Uterus (tissue), 3 donors: ENCODE measurements at regions not wholly inside any gene's neighbourhood (a gene's known extent, or its start where the extent isn't known, plus 50 kb on each side); places are given as distances from the start of the nearest gene placed in this dataset.

Source experiments
- DNase-seq, 2 donors: peaks; one replicate each; pipeline ENCODE4 v3.0.0-alpha.2; 2019 to 2020
- H3K27ac ChIP-seq, 2 donors: fragments of 200-600 bp; sonication (generic); 1 replicate in 1 of 2; 2 replicates in 1 of 2; pipeline ENCODE4 v1.5.1; 2016 to 2018
- H3K27me3 ChIP-seq, 2 donors: fragments of 200-600 bp; sonication (generic); one replicate each; pipeline ENCODE4 v1.5.1; 2018 to 2019; ENCODE audit warnings: control low read depth in 1 of 2
- H3K36me3 ChIP-seq, 2 donors: fragments of 200-600 bp; sonication (generic); one replicate each; pipeline ENCODE4 v1.5.1; 2019; ENCODE audit warnings: control low read depth in 1 of 2
- H3K4me1 ChIP-seq, 2 donors: fragments of 200-600 bp; sonication (generic); one replicate each; pipeline ENCODE4 v1.5.1; 2018 to 2019; ENCODE audit warnings: control low read depth in 1 of 2
- H3K4me3 ChIP-seq, 2 donors: fragments of 200-600 bp; sonication (generic); 1 replicate in 1 of 2; 2 replicates in 1 of 2; pipeline ENCODE4 v1.5.1; 2018 to 2019; ENCODE audit warnings: mild to moderate bottlenecking in 1 of 2
- H3K9me3 ChIP-seq, 2 donors: fragments of 200-600 bp; sonication (generic); one replicate each; pipeline ENCODE4 v1.5.1; 2019; ENCODE audit warnings: control low read depth in 1 of 2
- POLR2A ChIP-seq, 2 donors: fragments of 450-650 bp; IDR thresholded peaks; one replicate each; pipeline ENCODE4 v1.6.1; 2016; ENCODE audit warnings: antibody characterized with exemption in 2 of 2, mild to moderate bottlenecking in 1 of 2, moderate library complexity in 1 of 2
- intact Hi-C: fragments of 100-400 bp; cut with DNase I; formaldehyde crosslinking; loops from one replicate; pipeline ENCODE4 v1.15.1; 2023; ENCODE audit warnings: low total_unique reads
- TF ChIP-seq, protein P1 (sequence below), 4 experiments: fragments of 200-600 bp in 2 of 4; fragments of 450-650 bp in 2 of 4; sonication (generic) in 2 of 4; IDR thresholded peaks; one replicate each; pipeline ENCODE4 v1.5.1; 2016 to 2019; ENCODE audit warnings: antibody characterized with exemption in 4 of 4, mild to moderate bottlenecking in 2 of 4, moderate library complexity in 1 of 4
- donor health status: DM: yes; HTN: yes; CAD: no.

DNA sequence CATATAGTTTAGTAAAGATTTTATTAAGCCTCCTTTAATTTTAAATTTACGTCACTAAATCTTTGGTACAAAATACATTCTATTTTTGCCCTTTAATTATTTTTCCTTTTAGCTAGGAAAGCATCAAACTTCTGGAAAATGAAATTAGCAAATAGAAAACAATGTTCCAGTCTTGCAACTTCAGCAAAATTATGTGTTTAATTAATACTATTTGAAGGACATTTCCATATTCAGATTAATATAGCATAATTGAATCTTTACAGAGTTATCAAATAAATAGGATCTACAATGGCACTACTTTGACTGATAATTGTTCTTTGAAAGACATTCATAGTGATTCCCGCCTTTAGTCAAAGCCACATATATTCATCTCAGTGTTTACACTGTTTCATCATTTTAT lies 904.2 kb downstream of the KCNT2 start:
- intact Hi-C loops, result no loop called here
- Histone ChIP-seq H3K27ac (no peak overlapping the region), H3K4me3 (no peak overlapping the region), H3K27me3 (no peaks in the 10 kb centered on the region), H3K36me3 (no peaks in the 10 kb centered on the region), H3K4me1 (no peaks in the 10 kb centered on the region), H3K9me3 (no peaks in the 10 kb centered on the region)
- TF ChIP-seq, protein P1, sequence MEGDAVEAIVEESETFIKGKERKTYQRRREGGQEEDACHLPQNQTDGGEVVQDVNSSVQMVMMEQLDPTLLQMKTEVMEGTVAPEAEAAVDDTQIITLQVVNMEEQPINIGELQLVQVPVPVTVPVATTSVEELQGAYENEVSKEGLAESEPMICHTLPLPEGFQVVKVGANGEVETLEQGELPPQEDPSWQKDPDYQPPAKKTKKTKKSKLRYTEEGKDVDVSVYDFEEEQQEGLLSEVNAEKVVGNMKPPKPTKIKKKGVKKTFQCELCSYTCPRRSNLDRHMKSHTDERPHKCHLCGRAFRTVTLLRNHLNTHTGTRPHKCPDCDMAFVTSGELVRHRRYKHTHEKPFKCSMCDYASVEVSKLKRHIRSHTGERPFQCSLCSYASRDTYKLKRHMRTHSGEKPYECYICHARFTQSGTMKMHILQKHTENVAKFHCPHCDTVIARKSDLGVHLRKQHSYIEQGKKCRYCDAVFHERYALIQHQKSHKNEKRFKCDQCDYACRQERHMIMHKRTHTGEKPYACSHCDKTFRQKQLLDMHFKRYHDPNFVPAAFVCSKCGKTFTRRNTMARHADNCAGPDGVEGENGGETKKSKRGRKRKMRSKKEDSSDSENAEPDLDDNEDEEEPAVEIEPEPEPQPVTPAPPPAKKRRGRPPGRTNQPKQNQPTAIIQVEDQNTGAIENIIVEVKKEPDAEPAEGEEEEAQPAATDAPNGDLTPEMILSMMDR (IDR thresholded peaks at IDR 0.05), result no peak
- no peak for TF ChIP-seq POLR2A (IDR thresholded peaks at IDR 0.05)
- DNase-seq, result no peak

DNA sequence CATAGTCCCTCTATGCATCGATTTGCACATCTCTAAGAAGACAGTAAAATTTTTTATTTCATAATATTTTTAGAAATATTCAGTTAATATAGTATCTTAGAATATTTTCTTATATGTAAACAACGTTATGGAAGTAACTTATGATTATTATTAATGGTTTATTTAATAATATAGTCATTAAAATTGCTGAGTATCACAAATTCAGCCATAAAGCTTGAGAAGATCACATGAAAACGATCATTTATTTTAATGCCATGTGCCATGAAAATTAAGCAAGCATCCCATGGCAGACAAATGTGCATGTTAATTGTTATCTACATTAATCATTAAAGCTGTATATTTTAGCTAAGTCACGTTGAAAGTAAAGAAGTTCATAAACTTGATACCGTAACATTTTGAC lies 907.1 kb downstream of the KCNT2 start:
- Histone ChIP-seq H3K4me1 (no peaks in the 10 kb centered on the region), H3K9me3 (no peaks in the 10 kb centered on the region), H3K27ac (no peak overlapping the region), H3K36me3 (no peaks in the 10 kb centered on the region), H3K27me3 (no peaks in the 10 kb centered on the region), H3K4me3 (no peak overlapping the region)
- TF ChIP-seq, protein P1 (IDR thresholded peaks at IDR 0.05), result no peak
- TF ChIP-seq POLR2A (IDR thresholded peaks at IDR 0.05), result no peak
- intact Hi-C loops, result no loop called here
- no peak for DNase-seq

DNA sequence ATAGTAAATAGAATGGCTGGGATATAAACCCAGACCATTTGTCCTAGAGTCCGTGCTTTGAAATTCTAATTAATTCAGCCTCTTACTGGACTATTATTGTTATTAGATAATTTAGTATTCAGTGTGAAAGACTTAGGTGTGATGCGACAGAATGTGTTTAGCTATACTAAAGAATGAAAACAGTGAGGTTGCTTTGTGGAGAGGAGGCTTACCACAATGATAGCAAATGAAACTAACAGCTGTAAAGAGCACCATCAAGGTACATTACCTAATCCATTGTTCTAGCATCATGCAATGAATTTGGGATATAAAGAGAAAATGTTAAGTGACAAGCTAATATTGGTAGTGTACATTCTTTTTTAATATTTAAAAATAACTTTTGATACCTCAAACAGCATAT lies 911.1 kb downstream of the KCNT2 start:
- Histone ChIP-seq H3K4me1 (no peaks in the 10 kb centered on the region), H3K9me3 (no peaks in the 10 kb centered on the region), H3K27me3 (no peaks in the 10 kb centered on the region), H3K4me3 (no peak overlapping the region), H3K27ac (no peak overlapping the region), H3K36me3 (no peaks in the 10 kb centered on the region)
- no peak for TF ChIP-seq POLR2A (IDR thresholded peaks at IDR 0.05)
- TF ChIP-seq, protein P1 (IDR thresholded peaks at IDR 0.05), result no peak
- DNase-seq, result no peak
- intact Hi-C loops, result no loop called here

DNA sequence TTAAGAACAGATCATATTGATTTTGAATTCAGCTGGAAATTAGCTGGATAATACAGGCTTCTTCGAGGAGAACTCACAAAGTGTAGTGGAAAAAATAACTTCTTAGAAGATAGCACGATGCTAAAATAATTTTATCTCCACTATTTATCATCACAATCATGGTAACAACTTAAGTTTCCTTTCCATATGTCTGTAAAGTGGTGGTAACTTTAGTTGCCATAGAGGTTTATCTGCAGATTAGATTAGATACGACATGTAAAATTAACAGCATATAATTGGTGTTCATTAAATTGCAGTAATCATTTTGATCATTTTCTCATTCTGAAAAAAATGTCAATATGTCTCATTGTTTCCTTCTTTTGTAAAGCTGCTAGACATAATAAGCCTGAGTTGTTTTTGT lies 921.5 kb downstream of the KCNT2 start:
- DNase-seq, result no peak
- no peaks in the 10 kb centered on the region for H3K27me3 ChIP-seq
- no peaks in the 10 kb centered on the region for H3K9me3 ChIP-seq
- TF ChIP-seq POLR2A (IDR thresholded peaks at IDR 0.05), result no peak
- TF ChIP-seq, protein P1 (IDR thresholded peaks at IDR 0.05), result no peak
- H3K27ac ChIP-seq, result no peak overlapping the region
- H3K4me1 ChIP-seq, result no peaks in the 10 kb centered on the region
- H3K36me3 ChIP-seq, result no peaks in the 10 kb centered on the region
- intact Hi-C loops, result no loop called here
- H3K4me3 ChIP-seq, result no peak overlapping the region

DNA sequence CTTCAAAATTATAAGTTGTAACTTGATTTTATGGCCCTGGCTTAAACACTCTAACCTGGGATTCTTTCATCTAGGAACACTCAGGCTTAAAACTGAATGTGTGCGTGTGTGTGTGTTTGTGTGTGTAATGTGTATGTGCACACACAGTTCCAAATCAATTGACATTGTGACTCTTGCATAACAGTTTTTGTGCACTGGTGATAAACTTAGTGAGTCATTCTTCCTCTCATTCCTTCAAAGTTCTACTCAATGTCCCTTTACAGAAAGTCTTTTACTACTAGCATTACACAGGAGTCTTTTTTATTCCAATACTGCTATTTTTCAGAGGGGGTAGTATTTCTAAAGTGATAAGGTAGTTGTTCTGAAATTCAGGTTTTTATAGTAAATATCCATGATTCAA lies 943.6 kb downstream of the KCNT2 start:
- Histone ChIP-seq H3K4me1 (no peaks in the 10 kb centered on the region), H3K9me3 (no peaks in the 10 kb centered on the region), H3K36me3 (no peaks in the 10 kb centered on the region), H3K4me3 (no peak overlapping the region), H3K27ac (no peak overlapping the region), H3K27me3 (no peaks in the 10 kb centered on the region)
- intact Hi-C loops, result no loop called here
- no peak for DNase-seq
- TF ChIP-seq, protein P1 (IDR thresholded peaks at IDR 0.05), result no peak
- TF ChIP-seq POLR2A (IDR thresholded peaks at IDR 0.05), result no peak
